Neuronal stem cell (in vitro differentiated cells): ENCODE measurements at regions not wholly inside any gene's neighbourhood (a gene's known extent, or its start where the extent isn't known, plus 50 kb on each side); places are given as distances from the start of the nearest gene placed in this dataset.
"Not testable (repeated sequence)": the region's sequence is repeated elsewhere in the genome, so short reads cannot be mapped to it uniquely, and the experiment has no call there.

Experiments used
- DNase-seq: peaks from one replicate; pipeline ENCODE4 v3.0.0-alpha.2; 2013; ENCODE audit warnings: low spot score
- H2AFZ ChIP-seq: one replicate; pipeline ENCODE4 v1.6.1; 2013; ENCODE audit warnings: mild to moderate bottlenecking, low read length, inconsistent platforms
- H2AK5ac ChIP-seq: 2 replicates; pipeline ENCODE4 v1.6.1; 2013; ENCODE audit warnings: low read depth, mild to moderate bottlenecking, inconsistent platforms, low read length, moderate library complexity, mixed read lengths
- H2BK120ac ChIP-seq: 2 replicates; pipeline ENCODE4 v1.6.1; 2013; ENCODE audit warnings: low read depth, mild to moderate bottlenecking, inconsistent platforms, low read length, moderate library complexity, mixed read lengths
- H2BK12ac ChIP-seq: one replicate; pipeline ENCODE4 v1.6.1; 2013; ENCODE audit warnings: low read length, inconsistent platforms
- H2BK15ac ChIP-seq: 2 replicates; pipeline ENCODE4 v1.6.1; 2013; ENCODE audit warnings: mild to moderate bottlenecking, low read length, inconsistent platforms, mixed read lengths
- H2BK5ac ChIP-seq: one replicate; pipeline ENCODE4 v1.6.1; 2013; ENCODE audit warnings: inconsistent platforms, mild to moderate bottlenecking, low read length, moderate library complexity
- H3K14ac ChIP-seq: one replicate; pipeline ENCODE4 v1.6.1; 2013; ENCODE audit warnings: low read length, inconsistent platforms
- H3K18ac ChIP-seq: 2 replicates; pipeline ENCODE4 v1.6.1; 2013; ENCODE audit warnings: low read length, inconsistent platforms
- H3K23ac ChIP-seq: 2 replicates; pipeline ENCODE4 v1.6.1; 2013; ENCODE audit warnings: low read depth, mild to moderate bottlenecking, mixed read lengths, low read length, inconsistent platforms; ENCODE audit not compliant: poor library complexity
- H3K27ac ChIP-seq: replicated peaks from 3 replicates; pipeline ENCODE4 v1.5.1; 2013; ENCODE audit warnings: low read length, inconsistent platforms
- H3K27me3 ChIP-seq, 3 experiments: 2 replicates each; pipeline ENCODE4 v1.6.1; 2013; ENCODE audit warnings: low read length in 3 of 3, mild to moderate bottlenecking in 2 of 3, inconsistent platforms in 1 of 3, low read depth in 1 of 3, mixed read lengths in 1 of 3, moderate library complexity in 1 of 3; ENCODE audit not compliant: control insufficient read depth in 3 of 3, insufficient read depth in 3 of 3
- H3K36me3 ChIP-seq, 2 donors: replicated peaks in 1 of 2; 2 replicates each; pipeline ENCODE4 v1.6.1; 2013; ENCODE audit warnings: low read length in 2 of 2; ENCODE audit not compliant: control insufficient read depth in 2 of 2, insufficient read depth in 2 of 2
- H3K4ac ChIP-seq: 2 replicates; pipeline ENCODE4 v1.6.1; 2013; ENCODE audit warnings: inconsistent platforms, mild to moderate bottlenecking, low read length, moderate library complexity
- H3K4me1 ChIP-seq, 2 donors: 1 replicate in 1 of 2; 2 replicates in 1 of 2; pipeline ENCODE4 v1.6.1; 2013; ENCODE audit warnings: low read length in 2 of 2, low read depth in 1 of 2; ENCODE audit not compliant: control insufficient read depth in 2 of 2, insufficient read depth in 1 of 2
- H3K4me2 ChIP-seq: one replicate; pipeline ENCODE4 v1.6.1; 2013; ENCODE audit warnings: mild to moderate bottlenecking, low read length, inconsistent platforms; ENCODE audit not compliant: insufficient read depth, poor library complexity, severe bottlenecking
- H3K4me3 ChIP-seq, 2 donors: 2 replicates each; pipeline ENCODE4 v1.5.1; 2013; ENCODE audit warnings: low read length in 2 of 2, mild to moderate bottlenecking in 2 of 2, inconsistent platforms in 1 of 2, moderate library complexity in 1 of 2
- H3K79me1 ChIP-seq: one replicate; pipeline ENCODE4 v1.6.1; 2013; ENCODE audit warnings: low read depth, mild to moderate bottlenecking, inconsistent platforms, low read length, moderate library complexity
- H3K9ac ChIP-seq: one replicate; pipeline ENCODE4 v1.6.1; 2013; ENCODE audit warnings: mild to moderate bottlenecking, low read depth, low read length, inconsistent platforms; ENCODE audit not compliant: poor library complexity
- H3K9me3 ChIP-seq, 2 donors: replicated peaks in 1 of 2; 2 replicates each; pipeline versions ENCODE3 to v1.6.1; 2013; ENCODE audit warnings: low read length in 2 of 2, mild to moderate bottlenecking in 2 of 2, inconsistent platforms in 1 of 2, low read depth in 1 of 2, mixed read lengths in 1 of 2, moderate library complexity in 1 of 2; ENCODE audit not compliant: control insufficient read depth in 2 of 2, insufficient read depth in 1 of 2
- H4K8ac ChIP-seq: one replicate; pipeline ENCODE4 v1.6.1; 2013; ENCODE audit warnings: low read depth, mild to moderate bottlenecking, inconsistent platforms, low read length, moderate library complexity
- H4K91ac ChIP-seq: one replicate; pipeline ENCODE4 v1.6.1; 2013; ENCODE audit warnings: low read length, low read depth, mild to moderate bottlenecking, inconsistent platforms; ENCODE audit not compliant: poor library complexity
- WGBS, 2 donors: extraction: QIAGEN DNeasy Blood & Tissue Kit; methylation state at CpG; one replicate each; pipeline ENCODE4 v1.1.7; 2013; ENCODE audit warnings: missing lambda C conversion rate in 2 of 2, mixed read lengths in 1 of 2; ENCODE audit not compliant: insufficient read length in 2 of 2, insufficient replicate concordance in 1 of 2; ENCODE audit errors: extremely low coverage in 2 of 2; 5-methylcytosine and 5-hydroxymethylcytosine counted together

GRCh38 chr3:84308379-84308778 lies 650.4 kb upstream of the CADM2 start:
- Histone ChIP-seq H3K4me3 (no peak overlapping the region), H2BK12ac (no peak overlapping the region), H3K79me1 (no peaks in the 10 kb centered on the region), H3K36me3 (no peaks in the 10 kb centered on the region), H3K18ac (no peak overlapping the region), H3K4ac (no peak overlapping the region), H2BK15ac (no peak overlapping the region), H4K91ac (no peak overlapping the region), H3K14ac (no peak overlapping the region), H3K4me2 (no peak overlapping the region), H2AFZ (peak overlapping the region; percentile 63), H3K27me3 (no peaks in the 10 kb centered on the region), H2AK5ac (no peak overlapping the region), H3K4me1 (no peaks in the 10 kb centered on the region), H4K8ac (no peak overlapping the region), H2BK5ac (no peak overlapping the region), H3K9ac (no peak overlapping the region), H3K27ac (no peak overlapping the region), H3K9me3 (no peaks in the 10 kb centered on the region), H2BK120ac (no peak overlapping the region), H3K23ac (no peak overlapping the region)
- no peak for DNase-seq
- WGBS, 2 donors, result no CpG with 5 or more reads among the region's 3 CpGs

- H3K18ac ChIP-seq, result no peak overlapping the region
- H3K4me1 ChIP-seq, result no peaks in the 10 kb centered on the region
- H4K91ac ChIP-seq, result no peak overlapping the region
- H3K27ac ChIP-seq, result no peak overlapping the region
- no peak overlapping the region for H3K4me2 ChIP-seq
- H3K23ac ChIP-seq, result no peak overlapping the region
- H4K8ac ChIP-seq, result no peak overlapping the region
- H3K14ac ChIP-seq, result no peak overlapping the region
- H2AFZ ChIP-seq, result peak overlapping the region; percentile 32
- no peaks in the 10 kb centered on the region for H3K79me1 ChIP-seq
- no peak overlapping the region for H2BK12ac ChIP-seq
- H2BK15ac ChIP-seq, result no peak overlapping the region
- no peak overlapping the region for H3K4ac ChIP-seq
- H3K36me3 ChIP-seq, result no peaks in the 10 kb centered on the region
- no peak overlapping the region for H2AK5ac ChIP-seq
- DNase-seq, result no peak
- WGBS, 2 donors, result no CpG with 5 or more reads among the region's 2 CpGs
- H3K9me3 ChIP-seq, result no peaks in the 10 kb centered on the region
- no peaks in the 10 kb centered on the region for H3K27me3 ChIP-seq
- H2BK120ac ChIP-seq, result no peak overlapping the region
- no peak overlapping the region for H3K9ac ChIP-seq
- no peak overlapping the region for H3K4me3 ChIP-seq
- no peak overlapping the region for H2BK5ac ChIP-seq
Measured at GRCh38 chr3:84318273-84318809, 640.4 kb upstream of the CADM2 start.

- H3K18ac ChIP-seq, H4K91ac ChIP-seq, H3K27ac ChIP-seq, H3K14ac ChIP-seq, H3K4me2 ChIP-seq, H4K8ac ChIP-seq, H3K4me3 ChIP-seq, H3K23ac ChIP-seq, H3K9ac ChIP-seq, H3K36me3 ChIP-seq, H3K4me1 ChIP-seq, H2BK12ac ChIP-seq, H2BK15ac ChIP-seq, H3K4ac ChIP-seq, DNase-seq, H3K79me1 ChIP-seq, H3K9me3 ChIP-seq, H3K27me3 ChIP-seq, H2AK5ac ChIP-seq, H2BK120ac ChIP-seq: not testable (repeated sequence)
- peak overlapping the region; percentile 51 for H2AFZ ChIP-seq
- peak overlapping the region; percentile 39 for H2BK5ac ChIP-seq
- WGBS, 2 donors, result no CpG with 5 or more reads among the region's 9 CpGs
Measured at GRCh38 chr3:84365563-84366278, 593.1 kb upstream of the CADM2 start.
